Panc1 (cell line): ENCODE measurements at regions not wholly inside any gene's neighbourhood (a gene's known extent, or its start where the extent isn't known, plus 50 kb on each side); places are given as distances from the start of the nearest gene placed in this dataset.

ENCODE experiments used
- POLR2AphosphoS5 ChIP-seq: IDR thresholded peaks from 2 replicates; pipeline ENCODE4 v1.6.1; 2012; ENCODE audit warnings: mild to moderate bottlenecking, low read depth, low read length, moderate library complexity
- SIN3A ChIP-seq: IDR thresholded peaks from 2 replicates; pipeline ENCODE4 v1.6.1; 2012; ENCODE audit warnings: low read depth, mild to moderate bottlenecking, low read length, moderate library complexity, borderline replicate concordance; ENCODE audit not compliant: insufficient read depth
- TF ChIP-seq, protein P1 (sequence below): fragments of 450-650 bp; IDR thresholded peaks from 2 replicates; pipeline ENCODE4 v1.5.1; 2017; ENCODE audit warnings: mild to moderate bottlenecking

GRCh38 chr9:6109571-6109970, 94.1 kb upstream of the RANBP6 start:
- TF ChIP-seq, protein P1, sequence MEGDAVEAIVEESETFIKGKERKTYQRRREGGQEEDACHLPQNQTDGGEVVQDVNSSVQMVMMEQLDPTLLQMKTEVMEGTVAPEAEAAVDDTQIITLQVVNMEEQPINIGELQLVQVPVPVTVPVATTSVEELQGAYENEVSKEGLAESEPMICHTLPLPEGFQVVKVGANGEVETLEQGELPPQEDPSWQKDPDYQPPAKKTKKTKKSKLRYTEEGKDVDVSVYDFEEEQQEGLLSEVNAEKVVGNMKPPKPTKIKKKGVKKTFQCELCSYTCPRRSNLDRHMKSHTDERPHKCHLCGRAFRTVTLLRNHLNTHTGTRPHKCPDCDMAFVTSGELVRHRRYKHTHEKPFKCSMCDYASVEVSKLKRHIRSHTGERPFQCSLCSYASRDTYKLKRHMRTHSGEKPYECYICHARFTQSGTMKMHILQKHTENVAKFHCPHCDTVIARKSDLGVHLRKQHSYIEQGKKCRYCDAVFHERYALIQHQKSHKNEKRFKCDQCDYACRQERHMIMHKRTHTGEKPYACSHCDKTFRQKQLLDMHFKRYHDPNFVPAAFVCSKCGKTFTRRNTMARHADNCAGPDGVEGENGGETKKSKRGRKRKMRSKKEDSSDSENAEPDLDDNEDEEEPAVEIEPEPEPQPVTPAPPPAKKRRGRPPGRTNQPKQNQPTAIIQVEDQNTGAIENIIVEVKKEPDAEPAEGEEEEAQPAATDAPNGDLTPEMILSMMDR: no peak
- TF ChIP-seq POLR2AphosphoS5 (no peak), SIN3A (no peak)
